Progenitor cell of endocrine pancreas (in vitro differentiated cells): ENCODE measurements at regions not wholly inside any gene's neighbourhood (a gene's known extent, or its start where the extent isn't known, plus 50 kb on each side); places are given as distances from the start of the nearest gene placed in this dataset.
"Not testable (repeated sequence)": the region's sequence is repeated elsewhere in the genome, so short reads cannot be mapped to it uniquely, and the experiment has no call there.

Experiments
- DNase-seq: peaks from one replicate; pipeline ENCODE4 v3.0.0; 2021; ENCODE audit warnings: low spot score; ENCODE audit not compliant: unreplicated experiment
- H3K27ac Mint-ChIP-seq: 2 replicates; pipeline ENCODE4 v1.8.0; 2021; ENCODE audit warnings: mild to moderate bottlenecking, moderate library complexity, mixed read lengths
- H3K27me3 Mint-ChIP-seq: 2 replicates; pipeline ENCODE4 v1.8.0; 2021; ENCODE audit warnings: mixed read lengths
- H3K36me3 Mint-ChIP-seq: 2 replicates; pipeline ENCODE4 v1.8.0; 2022; ENCODE audit warnings: mixed read lengths; ENCODE audit not compliant: insufficient read depth
- H3K4me1 Mint-ChIP-seq: 2 replicates; pipeline ENCODE4 v1.8.0; 2021; ENCODE audit warnings: low read depth, mixed read lengths
- H3K4me3 Mint-ChIP-seq: 2 replicates; pipeline ENCODE4 v1.8.0; 2021; ENCODE audit warnings: low read depth, mild to moderate bottlenecking, moderate library complexity, mixed read lengths
- H3K9me3 Mint-ChIP-seq: 2 replicates; pipeline ENCODE4 v1.8.0; 2021; ENCODE audit warnings: low read depth, mixed read lengths
- CTCF ChIP-seq: fragments of 200-600 bp; sonication (generic); IDR thresholded peaks from one replicate; pipeline ENCODE4 v1.5.0; 2021; ENCODE audit warnings: antibody characterized with exemption, mild to moderate bottlenecking; ENCODE audit not compliant: unreplicated experiment

- no peak for DNase-seq
- no peaks in the 10 kb centered on the region for H3K27me3 Mint-ChIP-seq
- no peaks in the 10 kb centered on the region for H3K4me1 Mint-ChIP-seq
- no peak overlapping the region for H3K27ac Mint-ChIP-seq
- no peak for TF ChIP-seq CTCF
- no peaks in the 10 kb centered on the region for H3K9me3 Mint-ChIP-seq
- no peaks in the 10 kb centered on the region for H3K36me3 Mint-ChIP-seq
- no peak overlapping the region for H3K4me3 Mint-ChIP-seq
These were observed 930.7 kb downstream of the CDH8 start for GRCh38 chr16:61105544-61105943.

GRCh38 chr16:61098505-61098904 is 937.7 kb downstream of the CDH8 start:
- Mint-ChIP-seq H3K27ac (no peak overlapping the region), H3K9me3 (peaks cover 9% of the 10 kb centered on the region), H3K36me3 (no peaks in the 10 kb centered on the region), H3K4me3 (no peak overlapping the region), H3K4me1 (no peaks in the 10 kb centered on the region), H3K27me3 (no peaks in the 10 kb centered on the region)
- DNase-seq = no peak
- TF ChIP-seq CTCF = no peak

GRCh38 chr16:61091300-61091699 is 944.9 kb downstream of the CDH8 start:
- H3K4me1 Mint-ChIP-seq, H3K4me3 Mint-ChIP-seq, H3K27me3 Mint-ChIP-seq, H3K27ac Mint-ChIP-seq, DNase-seq, H3K36me3 Mint-ChIP-seq: not testable (repeated sequence)
- H3K9me3 Mint-ChIP-seq = peaks cover 14% of the 10 kb centered on the region

- no peak for TF ChIP-seq CTCF
These were observed 952.5 kb downstream of the CDH8 start for GRCh38 chr16:61083711-61084110.

GRCh38 chr16:61074324-61074723 is 961.9 kb downstream of the CDH8 start:
- Mint-ChIP-seq H3K27ac (no peak overlapping the region), H3K4me3 (no peak overlapping the region), H3K9me3 (peaks cover 16% of the 10 kb centered on the region), H3K36me3 (no peaks in the 10 kb centered on the region), H3K27me3 (no peaks in the 10 kb centered on the region), H3K4me1 (no peaks in the 10 kb centered on the region)
- no peak for DNase-seq
- TF ChIP-seq CTCF = no peak

More at GRCh38 chr16:61083711-61084110, 952.5 kb downstream of the CDH8 start:
- Mint-ChIP-seq H3K36me3 (no peaks in the 10 kb centered on the region), H3K27ac (no peak overlapping the region), H3K9me3 (no peaks in the 10 kb centered on the region), H3K4me1 (no peaks in the 10 kb centered on the region), H3K27me3 (no peaks in the 10 kb centered on the region), H3K4me3 (no peak overlapping the region)
- DNase-seq = no peak

GRCh38 chr16:61057635-61058034 is 978.6 kb downstream of the CDH8 start:
- Mint-ChIP-seq H3K4me1 (no peaks in the 10 kb centered on the region), H3K9me3 (no peaks in the 10 kb centered on the region), H3K36me3 (no peaks in the 10 kb centered on the region), H3K27ac (no peak overlapping the region), H3K27me3 (no peaks in the 10 kb centered on the region), H3K4me3 (no peak overlapping the region)
- TF ChIP-seq CTCF = no peak
- no peak for DNase-seq
